ENCODE measurements at regions not wholly inside any gene's neighbourhood (a gene's known extent, or its start where the extent isn't known, plus 50 kb on each side); places are given as distances from the start of the nearest gene placed in this dataset.

DNA sequence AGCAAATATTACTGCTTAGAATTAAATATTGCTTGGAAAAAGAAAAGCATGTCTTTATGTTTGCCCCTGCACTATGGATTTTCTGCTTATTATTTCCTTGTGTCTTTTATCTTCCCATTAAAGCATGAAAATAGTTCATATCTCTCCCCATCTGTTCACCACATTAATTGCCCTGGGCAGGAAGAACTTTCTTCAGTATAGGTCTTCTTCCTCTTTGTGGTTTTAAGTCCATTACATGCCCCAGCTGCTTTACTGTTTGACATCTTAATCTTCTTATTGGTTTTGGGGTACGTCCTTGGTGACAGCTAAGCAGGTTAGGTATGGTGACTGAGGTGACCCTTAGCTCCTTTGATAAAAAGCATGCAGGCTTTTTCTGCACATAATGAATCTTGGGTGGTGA lies 157.3 kb downstream of the AASDH start:
- TF ChIP-seq, protein P1, sequence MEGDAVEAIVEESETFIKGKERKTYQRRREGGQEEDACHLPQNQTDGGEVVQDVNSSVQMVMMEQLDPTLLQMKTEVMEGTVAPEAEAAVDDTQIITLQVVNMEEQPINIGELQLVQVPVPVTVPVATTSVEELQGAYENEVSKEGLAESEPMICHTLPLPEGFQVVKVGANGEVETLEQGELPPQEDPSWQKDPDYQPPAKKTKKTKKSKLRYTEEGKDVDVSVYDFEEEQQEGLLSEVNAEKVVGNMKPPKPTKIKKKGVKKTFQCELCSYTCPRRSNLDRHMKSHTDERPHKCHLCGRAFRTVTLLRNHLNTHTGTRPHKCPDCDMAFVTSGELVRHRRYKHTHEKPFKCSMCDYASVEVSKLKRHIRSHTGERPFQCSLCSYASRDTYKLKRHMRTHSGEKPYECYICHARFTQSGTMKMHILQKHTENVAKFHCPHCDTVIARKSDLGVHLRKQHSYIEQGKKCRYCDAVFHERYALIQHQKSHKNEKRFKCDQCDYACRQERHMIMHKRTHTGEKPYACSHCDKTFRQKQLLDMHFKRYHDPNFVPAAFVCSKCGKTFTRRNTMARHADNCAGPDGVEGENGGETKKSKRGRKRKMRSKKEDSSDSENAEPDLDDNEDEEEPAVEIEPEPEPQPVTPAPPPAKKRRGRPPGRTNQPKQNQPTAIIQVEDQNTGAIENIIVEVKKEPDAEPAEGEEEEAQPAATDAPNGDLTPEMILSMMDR (IDR thresholded peaks at IDR 0.05), result no peak
- TF ChIP-seq POLR2AphosphoS5 (IDR thresholded peaks at IDR 0.05) (no peak), POLR2A (IDR thresholded peaks at IDR 0.05) (no peak)
